GM21381 (cell line): ENCODE measurements at regions not wholly inside any gene's neighbourhood (a gene's known extent, or its start where the extent isn't known, plus 50 kb on each side); places are given as distances from the start of the nearest gene placed in this dataset.
"Not testable (repeated sequence)": the region's sequence is repeated elsewhere in the genome, so short reads cannot be mapped to it uniquely, and the experiment has no call there.

Experiments used
- ATAC-seq: cut with Tn5 transposase; IDR thresholded peaks from one replicate; pipeline ENCODE4 v1.9.1; 2021; ENCODE audit warnings: mild to moderate bottlenecking, moderate library complexity; ENCODE audit not compliant: unreplicated experiment

DNA sequence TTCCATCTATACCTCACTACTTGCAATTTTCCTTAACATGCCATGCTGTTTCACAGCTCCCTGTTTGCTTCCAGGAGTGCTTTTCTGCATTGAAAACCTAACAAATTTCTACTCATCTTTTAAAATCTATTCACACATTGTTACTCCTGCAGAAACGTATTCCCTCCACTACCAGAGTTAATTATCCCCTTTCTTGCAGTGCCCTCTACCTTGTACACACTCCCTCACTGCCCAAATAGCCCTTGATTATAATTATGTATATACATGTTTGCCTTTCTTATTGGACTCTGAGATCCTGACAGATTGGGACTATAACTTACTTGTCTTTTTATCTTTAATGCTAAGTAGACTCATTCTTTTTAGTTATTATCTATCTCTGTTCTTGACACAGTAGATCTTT is 325.0 kb downstream of the OXSM start:
- no peak for ATAC-seq

DNA sequence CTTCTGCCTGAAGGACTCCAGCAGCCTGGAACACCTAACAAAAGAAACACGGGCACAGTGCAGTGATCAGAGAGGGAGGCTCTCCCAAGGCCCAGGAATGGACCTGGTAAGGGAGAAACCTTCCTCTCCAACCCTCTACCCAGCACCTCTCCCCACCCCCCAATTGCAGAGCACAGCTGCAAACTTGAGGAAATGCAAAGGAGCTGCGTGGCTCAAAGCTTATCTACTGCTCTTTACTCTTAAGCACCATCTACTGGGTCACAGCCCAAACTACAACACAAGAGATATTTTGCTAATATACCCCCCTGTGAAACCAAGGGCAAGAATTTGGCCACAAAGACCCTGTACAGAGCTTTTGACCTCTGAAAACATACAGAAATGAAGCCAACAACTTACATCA is 328.3 kb downstream of the OXSM start:
- no peak for ATAC-seq

DNA sequence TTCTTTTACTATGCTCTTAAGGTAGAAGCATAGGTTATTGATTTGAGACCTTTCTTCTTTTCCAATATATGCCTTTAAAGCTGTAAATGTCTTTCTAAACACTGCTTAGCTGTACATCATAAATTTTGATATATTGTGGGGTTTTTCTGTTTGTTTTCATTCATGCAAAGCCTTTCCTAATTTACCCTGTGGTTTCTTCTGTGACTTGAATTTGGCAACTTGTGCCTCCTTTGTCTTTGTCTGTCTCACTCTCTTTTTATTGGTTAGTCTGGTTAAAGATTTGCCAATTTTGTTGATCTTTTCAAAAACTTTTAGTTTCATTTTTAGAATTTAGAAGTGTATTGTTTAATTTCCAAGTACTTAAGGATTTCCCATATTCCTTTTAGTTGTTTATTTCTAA is 343.1 kb downstream of the OXSM start:
- no peak for ATAC-seq

DNA sequence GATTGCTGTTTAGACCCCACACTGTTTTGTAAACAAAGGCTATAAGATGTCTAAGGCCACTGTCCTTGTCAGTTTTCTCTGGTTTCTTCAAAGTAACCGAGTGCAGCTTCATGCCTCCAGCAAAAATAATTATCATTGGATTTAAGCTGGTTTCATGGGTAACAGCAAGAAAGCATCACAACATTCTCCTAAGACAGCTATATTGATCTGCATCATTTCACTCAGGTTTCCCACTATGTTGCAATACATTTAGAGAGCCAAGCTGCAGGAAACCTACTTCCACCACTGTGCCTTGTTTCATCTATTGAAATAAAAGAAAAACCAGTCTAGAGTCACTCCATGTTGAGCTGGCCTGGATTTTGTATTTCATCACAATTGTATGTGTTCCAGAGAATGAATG is 351.4 kb downstream of the OXSM start:
- ATAC-seq, result no peak

DNA sequence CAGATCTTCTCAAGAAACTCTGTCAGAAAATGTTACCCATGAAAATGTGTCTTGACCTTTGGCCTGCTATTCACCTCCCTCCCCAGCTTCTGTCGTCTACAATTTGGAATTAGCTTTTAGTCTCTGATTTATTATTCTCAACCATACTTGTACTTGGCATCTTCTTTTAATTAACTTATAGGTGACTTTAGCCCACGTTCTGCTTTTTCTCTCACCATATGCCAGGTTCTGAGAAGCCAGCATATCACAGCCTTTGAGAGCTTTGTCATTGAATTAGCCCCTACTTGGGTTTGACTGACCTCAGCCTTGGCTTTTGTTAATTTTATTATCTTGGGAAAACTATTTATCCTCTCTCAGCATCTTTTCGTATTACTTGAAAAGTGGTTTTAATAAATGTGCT is 355.9 kb downstream of the OXSM start:
- ATAC-seq, result no peak

DNA sequence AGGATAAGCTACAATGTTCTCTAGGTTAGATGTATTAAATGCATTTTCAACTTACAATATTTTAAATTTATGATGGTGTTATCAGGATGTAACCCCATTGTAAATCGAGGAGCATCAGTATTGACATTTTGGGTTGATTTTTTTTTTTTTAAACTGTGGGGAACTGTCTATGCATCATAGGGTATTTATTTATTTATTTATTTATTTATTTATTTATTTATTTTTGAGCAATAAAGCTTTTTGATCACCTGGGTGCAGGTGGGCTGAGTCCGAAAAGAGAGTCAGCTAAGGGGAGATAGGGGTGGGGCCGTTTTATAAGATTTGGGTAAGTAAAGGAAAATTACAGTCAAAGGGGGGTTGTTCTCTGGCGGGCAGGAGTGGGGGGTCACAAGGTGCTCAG is 367.5 kb downstream of the OXSM start:
- not testable (repeated sequence) for ATAC-seq

DNA sequence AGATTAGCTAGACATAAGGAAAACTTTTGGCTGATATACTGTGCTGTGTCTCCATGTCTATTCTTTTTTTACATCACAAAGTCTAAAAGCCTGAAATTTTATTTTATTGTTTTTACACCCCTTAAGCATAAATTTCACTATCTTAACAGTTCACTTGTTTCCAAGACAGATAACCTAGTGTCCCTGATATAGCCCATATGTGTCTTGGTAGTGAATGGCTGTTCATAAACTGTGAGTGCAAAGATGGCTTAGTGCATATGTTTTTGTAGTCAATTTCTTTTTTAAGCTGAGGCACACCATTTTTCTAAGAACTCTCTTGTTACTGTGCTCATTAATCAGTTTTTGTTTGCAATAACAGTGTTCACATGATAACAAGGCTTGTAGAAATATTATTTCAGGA is 381.1 kb downstream of the OXSM start:
- ATAC-seq, result no peak

DNA sequence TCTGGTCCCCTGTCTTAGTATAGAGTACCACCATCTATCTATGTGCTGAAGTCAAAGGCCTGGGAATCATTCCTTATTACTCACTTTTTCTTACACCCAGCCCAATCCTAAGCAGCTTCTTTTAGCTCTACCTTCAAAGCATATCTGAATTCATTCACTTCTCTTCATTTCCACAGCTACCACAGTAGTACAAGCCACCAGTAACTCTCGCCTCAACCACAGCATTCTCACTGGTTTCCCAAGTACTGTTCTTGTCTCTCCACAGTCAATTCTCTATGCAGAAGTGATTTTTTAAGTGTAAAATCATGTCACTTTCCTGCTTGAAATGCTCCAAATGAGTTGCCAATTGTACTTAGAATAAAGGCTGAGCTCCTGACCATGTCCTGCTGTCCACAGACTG is 401.7 kb downstream of the OXSM start:
- no peak for ATAC-seq

DNA sequence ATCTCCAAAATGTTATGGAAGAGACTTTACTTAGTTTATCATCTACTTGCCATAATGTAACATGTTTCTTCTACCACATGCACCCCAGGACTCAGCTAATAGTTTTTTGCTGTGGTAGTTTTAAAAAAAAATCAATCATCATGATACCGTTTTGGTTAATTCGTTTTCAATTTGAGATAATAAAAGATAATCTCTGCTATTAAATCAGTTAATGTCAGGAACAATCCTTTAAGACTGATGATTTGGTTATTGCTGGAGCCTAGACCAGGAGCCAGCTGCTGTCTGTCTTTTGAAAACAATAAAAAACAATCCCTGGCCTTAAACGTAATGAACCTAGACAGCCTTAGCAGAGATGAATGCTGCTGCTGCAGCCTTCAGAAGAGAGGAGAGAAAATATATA is 403.7 kb downstream of the OXSM start:
- no peak for ATAC-seq

DNA sequence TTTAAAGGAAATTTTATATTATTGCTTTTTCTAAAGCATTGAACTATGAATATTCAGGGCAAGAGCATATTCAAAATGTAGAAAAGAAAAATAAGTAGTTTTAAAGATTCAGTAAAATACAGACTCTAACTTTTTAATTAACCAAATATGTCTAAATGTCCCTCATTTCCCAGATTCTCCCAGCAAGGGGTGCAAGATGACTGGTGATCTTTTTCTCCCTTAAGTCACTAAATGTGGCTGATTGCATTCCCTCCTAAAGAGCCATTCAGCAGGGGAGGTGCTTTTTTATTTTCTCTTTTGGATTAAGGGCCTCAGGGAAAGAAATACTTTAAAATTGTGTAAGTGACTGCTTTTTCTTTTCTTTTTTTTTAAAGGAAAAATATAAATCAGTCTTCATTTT is 406.9 kb downstream of the OXSM start:
- ATAC-seq, result no peak

DNA sequence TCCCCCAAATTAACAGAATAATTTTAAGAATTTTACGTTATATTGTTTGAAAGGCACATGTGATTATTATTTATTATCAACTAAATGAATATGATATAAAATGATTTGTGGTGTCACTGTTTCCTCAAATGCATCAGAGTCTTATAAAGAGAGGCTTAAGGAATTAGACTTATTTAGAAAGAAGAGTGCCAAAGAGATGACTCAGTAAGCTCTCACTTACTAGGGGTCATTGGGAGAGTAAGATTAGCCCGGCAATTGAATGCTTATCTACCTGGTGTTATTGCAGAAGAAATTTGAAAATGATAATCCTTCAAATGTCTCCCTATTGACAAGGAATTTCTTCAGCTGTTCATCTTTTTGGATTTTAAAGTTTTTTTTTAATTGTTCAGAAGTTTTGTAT is 408.7 kb downstream of the OXSM start:
- ATAC-seq, result no peak

DNA sequence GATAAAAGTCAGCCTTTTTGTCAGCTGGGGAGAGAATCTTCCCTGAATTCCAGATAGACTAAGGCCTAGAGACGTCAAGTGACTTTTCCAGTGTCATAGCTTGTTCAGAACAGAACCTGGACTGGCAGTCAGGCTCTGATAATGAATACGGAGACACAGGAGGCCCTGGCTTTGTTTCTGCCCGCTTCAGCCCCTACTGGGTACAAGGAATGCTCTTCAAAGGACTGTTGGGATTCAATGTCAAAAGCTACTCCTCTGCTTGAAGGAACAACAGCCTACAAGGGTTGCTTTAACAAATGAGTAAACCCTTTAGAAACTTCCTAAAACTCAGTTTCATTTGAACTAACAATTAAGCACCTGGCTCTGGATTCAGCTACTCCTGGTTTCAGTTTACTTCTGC is 412.3 kb downstream of the OXSM start:
- ATAC-seq, result no peak

DNA sequence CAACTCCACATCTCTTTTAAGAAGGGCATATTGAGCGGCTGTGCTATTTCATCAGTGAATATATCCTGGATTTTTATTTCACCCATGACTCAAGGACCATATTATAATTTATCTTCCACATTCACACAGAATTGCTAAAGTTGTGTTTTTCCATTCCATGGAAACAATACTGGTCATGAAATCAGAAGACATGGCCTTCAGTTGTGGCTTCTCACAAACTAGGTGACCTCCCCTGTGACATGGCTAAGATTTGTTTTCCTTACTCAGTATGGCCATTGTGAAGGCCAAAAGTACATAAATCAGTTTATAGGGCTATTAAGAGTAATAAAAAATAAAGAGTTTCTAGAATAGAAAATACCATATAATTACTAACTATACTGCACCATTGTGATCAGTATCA is 415.6 kb downstream of the OXSM start:
- no peak for ATAC-seq

DNA sequence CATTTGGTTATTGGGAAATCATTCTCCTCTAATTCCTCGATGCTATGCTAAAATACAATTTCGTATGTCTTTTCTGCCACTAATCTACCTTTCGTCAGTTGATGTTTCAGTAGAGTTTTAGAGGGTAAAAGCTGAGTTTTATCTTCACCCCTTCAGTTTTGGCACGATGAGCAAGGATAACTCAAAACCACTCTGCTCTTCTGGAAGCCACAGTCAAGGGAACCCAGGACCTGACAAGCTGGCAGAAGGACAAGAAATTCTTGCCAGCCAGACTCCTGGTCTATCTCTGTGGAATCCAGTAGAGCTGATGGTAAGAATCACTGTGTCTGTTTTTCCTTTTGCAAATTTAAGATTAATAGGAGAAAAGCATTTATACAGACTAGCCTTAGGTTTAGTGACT is 414.4 kb upstream of the LRRC3B start:
- ATAC-seq, result no peak

DNA sequence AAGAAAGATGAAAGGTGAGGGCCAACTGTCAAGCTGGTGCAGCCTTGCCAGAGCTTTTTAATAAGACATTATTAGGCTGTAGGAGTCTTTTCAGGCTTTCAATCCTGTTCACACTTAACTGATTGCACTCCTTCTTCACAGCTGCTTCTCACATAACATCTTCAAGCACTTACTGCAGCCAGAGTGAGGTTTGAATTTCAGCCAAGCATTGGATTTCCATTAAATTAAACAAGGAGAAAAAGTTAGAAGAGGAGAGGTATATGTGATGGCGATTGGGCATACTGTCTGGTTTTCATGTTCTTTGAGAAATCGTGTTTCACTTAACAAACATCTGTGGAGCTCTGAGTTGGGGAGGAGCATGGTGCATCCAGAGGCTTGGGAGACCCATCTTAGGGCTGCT is 392.8 kb upstream of the LRRC3B start:
- ATAC-seq, result no peak

DNA sequence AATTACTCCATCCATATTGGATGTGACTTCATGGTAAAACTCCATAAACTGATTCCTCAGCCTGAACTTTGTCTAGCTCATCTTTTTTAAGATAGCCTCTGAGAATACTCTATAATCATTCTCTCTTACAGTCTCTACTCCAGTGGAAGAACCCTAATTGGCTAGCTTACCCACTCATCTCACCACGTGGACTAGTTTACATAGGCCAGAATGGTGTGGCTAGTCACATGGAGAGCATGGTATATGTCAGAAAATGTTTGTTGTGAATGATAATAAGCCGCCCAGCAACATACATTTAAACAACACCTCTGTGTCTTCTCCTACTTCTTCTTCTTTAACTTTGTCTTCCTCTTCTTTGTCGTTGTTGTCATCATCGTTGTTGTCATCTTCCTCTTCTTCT is 389.2 kb upstream of the LRRC3B start:
- ATAC-seq, result no peak

DNA sequence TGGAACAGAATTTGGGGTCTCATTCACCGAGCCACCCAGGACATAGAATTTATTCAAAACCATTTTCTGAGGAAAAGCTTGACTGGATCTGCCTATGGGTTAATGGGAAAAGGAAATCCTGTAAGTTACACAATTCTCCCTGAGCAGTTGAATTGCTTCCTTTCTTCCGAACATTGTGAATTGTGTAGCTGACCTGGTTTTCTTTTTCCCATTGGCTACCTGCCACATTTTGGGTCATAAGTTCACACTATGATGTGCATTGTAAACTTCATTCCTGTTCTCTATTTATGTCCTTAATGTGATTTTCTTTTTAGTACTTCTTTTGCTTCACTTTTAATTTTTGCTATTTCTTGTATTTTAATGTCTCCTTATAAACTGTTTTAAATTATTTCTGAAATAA is 386.0 kb upstream of the LRRC3B start:
- no peak for ATAC-seq

DNA sequence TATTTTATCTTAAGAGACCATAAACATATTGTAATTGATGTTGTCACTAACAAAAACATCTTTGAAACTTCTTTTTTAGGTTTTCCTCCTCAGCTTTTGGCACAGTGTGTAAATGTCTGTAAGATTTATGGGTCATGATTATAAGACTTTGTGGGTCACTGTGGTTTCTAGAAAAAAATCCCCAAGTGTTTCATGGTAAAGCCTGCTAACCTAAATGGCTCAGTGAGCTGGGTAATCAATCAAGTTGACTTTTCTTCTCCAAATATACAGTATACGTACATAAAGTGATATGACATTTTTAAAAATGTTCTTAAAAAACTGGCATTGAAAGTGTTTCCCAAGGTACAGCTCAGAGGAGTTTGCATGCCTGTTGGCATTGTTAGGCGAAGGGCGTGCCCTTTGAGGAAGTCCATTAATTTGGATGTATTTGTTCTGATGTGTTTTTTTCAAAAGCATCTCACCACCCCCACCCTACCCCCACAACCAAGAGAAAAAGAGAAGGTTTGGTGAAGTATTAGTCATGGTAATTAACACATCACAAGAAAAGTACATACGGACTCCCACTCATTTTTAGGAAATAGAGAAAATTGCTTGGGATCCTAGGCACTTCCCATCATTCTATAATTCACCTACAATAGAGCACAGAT is 385.4 kb upstream of the LRRC3B start:
- no peak for ATAC-seq

DNA sequence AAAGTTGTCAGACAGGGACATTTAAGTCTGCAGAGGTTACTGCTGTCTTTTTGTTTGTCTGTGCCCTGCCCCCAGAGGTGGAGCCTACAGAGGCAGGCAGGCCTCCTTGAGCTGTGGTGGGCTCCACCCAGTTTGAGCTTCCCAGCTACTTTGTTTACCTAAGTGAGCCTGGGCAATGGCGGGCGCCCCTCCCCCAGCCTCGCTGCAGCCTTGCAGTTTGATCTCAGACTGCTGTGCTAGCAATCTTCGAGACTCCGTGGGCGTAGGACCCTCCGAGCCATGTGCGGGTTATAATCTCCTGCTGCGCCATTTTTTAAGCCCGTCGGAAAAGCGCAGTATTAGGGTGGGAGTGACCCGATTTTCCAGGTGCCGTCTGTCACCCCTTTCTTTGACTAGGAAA is 378.0 kb upstream of the LRRC3B start:
- ATAC-seq, result not testable (repeated sequence)

DNA sequence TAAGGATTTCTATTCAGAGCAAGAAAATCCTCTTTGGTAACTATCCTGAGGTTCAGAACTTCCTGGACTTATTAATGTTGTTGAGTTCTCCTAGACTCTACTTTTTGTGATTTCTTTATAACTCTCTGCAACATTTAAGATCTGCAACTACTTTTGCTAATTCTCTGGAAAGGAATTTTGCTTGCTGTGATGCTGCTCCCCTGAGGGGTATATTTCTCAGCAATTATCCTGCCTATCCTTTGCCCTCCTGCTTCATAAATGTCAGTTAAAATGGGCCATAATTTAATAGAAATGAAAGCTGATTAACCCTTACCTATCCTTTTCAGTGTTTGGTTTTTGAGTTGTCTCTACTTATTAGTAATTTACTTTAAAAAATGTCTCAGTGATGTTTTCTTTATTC is 377.3 kb upstream of the LRRC3B start:
- ATAC-seq, result no peak

DNA sequence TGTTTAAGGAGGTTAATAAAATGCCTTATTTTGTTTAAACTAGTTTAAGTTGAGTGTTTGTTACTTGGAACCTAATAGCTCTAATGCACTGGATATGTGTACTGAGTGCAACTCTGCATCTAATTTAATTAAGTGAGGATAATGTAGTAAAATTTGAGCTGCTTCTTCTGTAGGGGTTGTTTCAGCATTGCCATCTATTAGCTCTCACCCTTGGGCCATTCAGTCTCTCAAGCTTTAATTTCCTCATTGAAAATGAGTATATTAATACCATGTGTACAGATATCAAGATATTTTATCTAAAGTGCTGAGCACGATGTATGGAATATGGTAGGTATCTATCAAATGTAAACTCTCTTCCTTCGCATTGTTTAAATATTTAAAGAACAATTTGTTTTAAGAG is 375.7 kb upstream of the LRRC3B start:
- no peak for ATAC-seq

DNA sequence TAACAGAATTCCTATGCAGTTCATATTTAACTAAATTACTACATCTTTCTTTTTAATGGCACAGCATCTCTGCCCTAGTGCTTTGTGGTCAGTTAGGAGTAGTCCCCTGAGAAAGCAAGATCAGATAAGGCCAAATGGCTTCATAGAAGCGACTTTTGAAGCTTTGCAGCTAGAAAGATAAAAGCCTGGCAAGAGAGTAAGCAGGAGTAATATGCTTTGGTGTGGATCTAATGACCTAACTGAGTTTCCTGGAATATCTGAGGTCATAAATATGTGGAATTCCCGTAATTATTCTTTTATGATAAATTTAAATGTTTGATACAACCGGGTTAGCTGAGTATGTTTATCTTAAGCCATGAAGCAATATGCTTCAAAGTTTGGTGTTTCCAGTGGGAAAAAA is 374.9 kb upstream of the LRRC3B start:
- no peak for ATAC-seq

DNA sequence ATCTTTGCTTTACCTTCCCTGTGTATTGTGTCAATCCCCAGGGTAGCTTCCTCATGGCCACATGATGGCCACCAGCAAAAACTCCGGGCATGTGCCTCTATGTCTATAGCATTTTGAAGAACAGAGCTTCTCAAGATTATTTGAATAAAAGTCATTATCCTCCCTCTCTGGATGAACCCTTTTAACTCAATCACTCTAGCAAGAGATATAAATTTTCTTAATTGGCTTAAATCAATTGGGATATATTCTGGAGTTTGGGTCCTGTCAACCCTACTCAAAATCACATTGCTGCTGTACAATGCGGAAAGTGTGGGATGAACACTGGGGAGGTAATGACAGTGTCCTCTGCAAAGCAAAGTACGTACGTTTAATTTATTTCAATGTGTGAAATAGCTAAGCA is 370.6 kb upstream of the LRRC3B start:
- ATAC-seq, result no peak

DNA sequence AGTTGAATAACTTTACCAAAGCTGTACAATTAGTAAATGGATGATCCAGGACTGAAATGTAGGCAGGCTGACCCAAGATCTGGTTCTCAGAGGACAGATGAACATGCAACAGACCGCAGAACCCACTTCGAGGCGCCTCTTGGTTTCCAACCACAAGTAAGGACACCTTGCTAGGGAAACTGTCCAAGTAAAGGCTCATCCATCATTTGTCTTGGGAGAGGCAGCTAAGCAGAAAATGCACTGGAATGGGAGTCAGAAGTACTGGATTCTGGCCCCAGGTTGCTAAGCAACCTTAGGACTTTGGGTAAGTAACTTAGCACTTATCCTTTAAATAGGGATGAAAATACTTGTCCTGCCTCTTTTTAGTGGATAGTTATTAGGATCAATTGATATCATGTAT is 366.3 kb upstream of the LRRC3B start:
- no peak for ATAC-seq
